Fibroblast of villous mesenchyme (primary cell): ENCODE measurements at regions not wholly inside any gene's neighbourhood (a gene's known extent, or its start where the extent isn't known, plus 50 kb on each side); places are given as distances from the start of the nearest gene placed in this dataset.

Experiments used
- DNase-seq: peaks from one replicate; pipeline ENCODE4 v3.0.0-alpha.2; 2010; ENCODE audit warnings: low read depth
- H3K4me3 ChIP-seq: 2 replicates; pipeline ENCODE4 v1.5.1; 2011; ENCODE audit warnings: low read depth, mild to moderate bottlenecking, low read length
- CTCF ChIP-seq: IDR thresholded peaks from 2 replicates; pipeline ENCODE4 v1.5.1; 2012; ENCODE audit warnings: low read depth, mild to moderate bottlenecking, low read length; ENCODE audit not compliant: insufficient read depth

DNA sequence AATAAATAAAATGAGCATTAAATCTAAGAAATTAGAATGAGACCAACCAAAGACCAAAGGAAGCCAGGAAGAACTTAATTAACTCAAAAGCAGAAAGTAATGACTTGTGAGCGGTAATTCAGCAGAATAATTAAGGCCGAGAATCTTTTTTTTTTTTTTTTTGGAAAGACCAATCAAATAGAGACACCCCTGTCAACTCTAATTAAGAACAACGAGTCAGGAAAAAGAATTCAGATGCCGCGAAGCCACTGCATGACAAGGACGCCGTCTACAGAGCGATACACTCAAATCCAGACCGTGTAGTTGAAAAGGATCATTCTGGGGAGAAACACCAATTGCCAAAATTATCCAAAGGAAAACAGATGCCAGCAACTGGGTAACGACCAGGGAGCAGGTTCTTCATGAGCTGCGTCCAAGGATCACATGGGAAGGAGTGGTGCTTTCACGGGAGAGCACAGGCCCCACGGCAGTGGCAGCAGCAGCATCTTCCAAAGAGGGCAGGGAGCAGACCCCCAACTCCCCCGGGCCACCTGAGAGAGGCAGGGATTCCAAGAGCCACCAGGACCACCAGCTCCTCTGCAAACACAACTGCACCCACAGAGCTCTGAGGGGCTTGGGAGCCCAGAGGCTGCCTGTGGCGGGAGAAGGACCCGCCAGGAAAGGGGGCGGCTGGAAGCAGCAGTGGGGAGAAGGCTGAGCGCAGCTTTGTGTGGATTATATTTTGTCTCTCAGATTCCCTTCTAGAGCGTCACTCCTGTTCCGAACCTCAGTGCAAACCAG is 469.8 kb downstream of the BRD1 start:
- TF ChIP-seq CTCF: no peak
- DNase-seq: no peak
- no peak overlapping the region for H3K4me3 ChIP-seq

- DNase-seq: no peak
- TF ChIP-seq CTCF: no peak
- no peak overlapping the region for H3K4me3 ChIP-seq
Observed at GRCh38 chr22:49356428-49356827, 471.2 kb downstream of the BRD1 start.

GRCh38 chr22:49355211-49355920 is 472.3 kb downstream of the BRD1 start:
- H3K4me3 ChIP-seq: no peak overlapping the region
- DNase-seq: no peak
- no peak for TF ChIP-seq CTCF

DNA sequence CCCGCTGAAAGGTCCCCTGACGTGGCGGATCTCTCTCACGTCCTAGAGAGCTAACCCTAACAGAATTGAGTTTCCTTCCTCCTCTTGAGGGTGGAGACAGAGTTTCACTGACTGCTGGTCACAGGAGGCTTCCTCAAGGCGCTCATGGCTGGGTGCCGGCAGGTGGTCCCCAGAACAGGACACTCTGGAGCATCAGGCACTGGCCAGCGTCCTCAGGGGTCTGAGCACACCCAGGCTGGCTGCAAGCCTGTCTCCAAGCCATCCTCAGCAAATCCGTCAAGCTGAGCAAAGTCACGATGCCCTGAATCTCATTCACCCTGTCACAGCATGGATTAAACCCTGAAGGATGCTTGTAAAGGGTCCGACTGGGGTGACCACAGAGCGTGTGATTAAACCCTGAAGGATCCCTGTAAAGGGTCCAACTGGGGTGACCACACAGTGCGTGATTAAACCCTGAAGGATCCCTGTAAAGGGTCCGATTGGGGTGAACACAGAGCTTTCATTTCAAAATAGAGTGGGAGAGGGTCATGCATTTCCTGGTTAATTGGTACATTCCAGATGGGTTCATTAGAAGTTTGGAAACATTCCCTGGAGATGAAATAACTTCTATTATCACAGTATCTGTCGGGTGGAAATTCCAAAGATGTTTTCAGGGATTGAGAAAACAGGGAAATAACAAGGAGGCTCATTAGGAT is 473.0 kb downstream of the BRD1 start:
- DNase-seq: no peak
- H3K4me3 ChIP-seq: no peak overlapping the region
- TF ChIP-seq CTCF: no peak

GRCh38 chr22:49353235-49353634 is 474.4 kb downstream of the BRD1 start:
- no peak overlapping the region for H3K4me3 ChIP-seq
- no peak for TF ChIP-seq CTCF

GRCh38 chr22:49352361-49353169 is 475.1 kb downstream of the BRD1 start:
- TF ChIP-seq CTCF: no peak

More at GRCh38 chr22:49353235-49353634, 474.4 kb downstream of the BRD1 start:
- DNase-seq: no peak

More at GRCh38 chr22:49352361-49353169, 475.1 kb downstream of the BRD1 start:
- H3K4me3 ChIP-seq: no peak overlapping the region
- DNase-seq: no peak
